K562 (cell line): ENCODE measurements at regions not wholly inside any gene's neighbourhood (a gene's known extent, or its start where the extent isn't known, plus 50 kb on each side); places are given as distances from the start of the nearest gene placed in this dataset.

Experiments
- ATAC-seq: fragments of 200-7000 bp; cut with Tn5 transposase; 3 replicates; pipeline ENCODE4 v1.9.1; 2020; ENCODE audit warnings: moderate library complexity
- BruUV-seq: library from RNA; stranded (reverse); fragments of 400-500 nt; replicated peaks from 2 replicates; lab custom pipeline; 2021; lab: Mats Ljungman, UMichigan
- CTCF ChIA-PET: fragments of 300-600 bp; formaldehyde crosslinking; extraction: SDS; loops from one replicate; lab custom pipeline; 2021; ENCODE audit warnings: low intra/inter-chr PET ratio; lab: Yijun Ruan, JAX
- POLR2A ChIA-PET: fragments of 300-600, 350-650 bp; sonication (Branson Sonifier 250); formaldehyde crosslinking; extraction: SDS; loops from one replicate; lab custom pipeline; 2021; ENCODE audit warnings: antibody characterized with exemption, inconsistent platforms; lab: Yijun Ruan, JAX
- DNase-seq, 4 experiments: peaks; one replicate each; pipeline versions ENCODE4 v3.0.0 to v3.0.0-alpha.2; 2011 to 2018; ENCODE audit warnings: low spot score in 3 of 4, mixed read lengths in 3 of 4; ENCODE audit errors: extremely low read depth in 1 of 4
- FAIRE-seq: peaks from 2 replicates; lab custom pipeline; 2011; peaks lifted over from hg19 to GRCh38; lab: Jason Lieb, UNC
- H2AFZ ChIP-seq: 2 replicates; pipeline ENCODE4 v1.6.0; 2011; ENCODE audit warnings: low read depth, low read length, control low read depth, inconsistent platforms
- H3K27ac ChIP-seq: fragments of 200-600 bp; 3 replicates; pipeline ENCODE4 v1.8.0; 2011; ENCODE audit warnings: low read depth, mild to moderate bottlenecking, control low read depth, inconsistent platforms, low read length, moderate library complexity, mixed read lengths; ENCODE audit errors: extremely low read depth
- H3K27me3 ChIP-seq, 2 experiments: fragments of 300-600 bp in 1 of 2; 2 replicates in 1 of 2; 3 replicates in 1 of 2; pipeline versions ENCODE4 v1.6.0 to v1.8.0; 2011; ENCODE audit warnings: inconsistent platforms in 2 of 2, low read length in 2 of 2, mild to moderate bottlenecking in 1 of 2, mixed read lengths in 1 of 2, moderate library complexity in 1 of 2; ENCODE audit not compliant: control insufficient read depth in 2 of 2, insufficient read depth in 2 of 2
- H3K36me3 ChIP-seq: fragments of 300-600 bp; 3 replicates; pipeline ENCODE4 v1.8.0; 2011; ENCODE audit warnings: mild to moderate bottlenecking, low read length, inconsistent platforms; ENCODE audit not compliant: control insufficient read depth, insufficient read depth
- H3K4me1 ChIP-seq, 2 experiments: fragments of 200-600 bp in 1 of 2; replicated peaks in 1 of 2; 2 replicates in 1 of 2; 3 replicates in 1 of 2; pipeline versions ENCODE4 v1.5.1 to v1.8.0; 2011; ENCODE audit warnings: inconsistent platforms in 2 of 2, low read length in 2 of 2, mild to moderate bottlenecking in 1 of 2, mixed read lengths in 1 of 2, moderate library complexity in 1 of 2; ENCODE audit not compliant: control insufficient read depth in 2 of 2, insufficient read depth in 2 of 2
- H3K4me2 ChIP-seq: 2 replicates; pipeline ENCODE4 v1.6.1; 2011; ENCODE audit warnings: low read length, control low read depth, inconsistent platforms, mixed read lengths; ENCODE audit not compliant: insufficient read depth
- H3K4me3 ChIP-seq: fragments of 200-600 bp; sonication (generic), shearing (Covaris generic); 2 replicates; pipeline ENCODE4 v1.5.1; 2016; ENCODE audit warnings: control low read depth, inconsistent platforms
- H3K79me2 ChIP-seq: fragments of 200-600 bp; 3 replicates; pipeline ENCODE4 v1.8.0; 2011; ENCODE audit warnings: low read length, inconsistent platforms; ENCODE audit not compliant: control insufficient read depth, insufficient read depth
- H3K9ac ChIP-seq, 2 experiments: 2 replicates each; pipeline versions ENCODE4 v1.6.0 to v1.6.1; 2011; ENCODE audit warnings: low read depth in 2 of 2, low read length in 2 of 2, control low read depth in 1 of 2, inconsistent platforms in 1 of 2, mild to moderate bottlenecking in 1 of 2, mixed read lengths in 1 of 2; ENCODE audit not compliant: insufficient read depth in 1 of 2
- H3K9me1 ChIP-seq: one replicate; pipeline ENCODE4 v1.6.0; 2011; ENCODE audit warnings: inconsistent platforms, mild to moderate bottlenecking, low read length, moderate library complexity; ENCODE audit not compliant: control insufficient read depth, insufficient read depth
- H3K9me3 ChIP-seq: replicated peaks from 2 replicates; pipeline ENCODE4 v1.5.1; 2011; ENCODE audit warnings: low read depth, low read length, inconsistent platforms; ENCODE audit not compliant: control insufficient read depth, insufficient read depth
- H4K20me1 ChIP-seq: replicated peaks from 2 replicates; pipeline ENCODE4 v1.6.1; 2011; ENCODE audit warnings: low read length, inconsistent platforms, mixed read lengths; ENCODE audit not compliant: control insufficient read depth, insufficient read depth
- JUND ChIP-seq, 2 experiments: IDR thresholded peaks; 2 replicates in 1 of 2; 3 replicates in 1 of 2; pipeline ENCODE4 v1.6.1; 2011; ENCODE audit warnings: borderline replicate concordance in 2 of 2, low read depth in 2 of 2, low read length in 2 of 2, improper control_type of control experiment in 1 of 2, missing biosample characterization in 1 of 2, missing genetic modification characterization in 1 of 2, missing genetic modification reagents in 1 of 2
- MYC ChIP-seq, 2 experiments: fragments of 250-450 bp in 1 of 2; sonication (Bioruptor Pico) in 1 of 2; IDR thresholded peaks; 2 replicates each; pipeline versions ENCODE4 v1.5.1 to v1.6.1; 2012 to 2021; ENCODE audit warnings: low read depth in 2 of 2, borderline replicate concordance in 1 of 2, improper control_type of control experiment in 1 of 2, low read length in 1 of 2, mild to moderate bottlenecking in 1 of 2, moderate library complexity in 1 of 2
- NBN ChIP-seq: fragments of 450-650 bp; IDR thresholded peaks from 2 replicates; pipeline ENCODE4 v1.6.1; 2016; ENCODE audit warnings: low read depth, mild to moderate bottlenecking
- NR2C2 ChIP-seq, 2 experiments: fragments of 200-800 bp in 1 of 2; sonication (Bioruptor generic) in 1 of 2; sonication (generic) in 1 of 2; formaldehyde crosslinking in 1 of 2; IDR thresholded peaks; 2 replicates each; pipeline versions ENCODE4 v1.6.1 to v1.8.0; 2016 to 2022; ENCODE audit warnings: mild to moderate bottlenecking in 1 of 2, missing compliant biosample characterization in 1 of 2, missing genetic modification characterization in 1 of 2, missing genetic modification reagents in 1 of 2
- SOX6 ChIP-seq: fragments of 450-650 bp; IDR thresholded peaks from 2 replicates; pipeline ENCODE4 v1.6.1; 2014; ENCODE audit warnings: mild to moderate bottlenecking
- TAF9B ChIP-seq: fragments of 450-650 bp; IDR thresholded peaks from 2 replicates; pipeline ENCODE4 v1.6.1; 2018; ENCODE audit warnings: mild to moderate bottlenecking; ENCODE audit not compliant: partially characterized antibody
- ZFP30 ChIP-seq: fragments of 250-450 bp; sonication (Bioruptor Pico); IDR thresholded peaks from 2 replicates; pipeline ENCODE4 v1.8.0; 2022; ENCODE audit warnings: moderate library complexity, mild to moderate bottlenecking, inconsistent platforms, borderline replicate concordance
- ZNF140 ChIP-seq: fragments of 250-450 bp; sonication (Bioruptor Pico); IDR thresholded peaks from 2 replicates; pipeline ENCODE4 v1.8.0; 2021; ENCODE audit warnings: moderate library complexity, mild to moderate bottlenecking, inconsistent platforms
- ZNF583 ChIP-seq: fragments of 250-450 bp; sonication (Bioruptor Pico); IDR thresholded peaks from 2 replicates; pipeline ENCODE4 v1.4.0; 2020
- ZNF764 ChIP-seq: fragments of 250-450 bp; sonication (Bioruptor Pico); IDR thresholded peaks from 2 replicates; pipeline ENCODE4 v1.4.0; 2020; ENCODE audit warnings: low read depth, mild to moderate bottlenecking, moderate library complexity
- in situ Hi-C: fragments of 300-500 bp; cut with MboI; formaldehyde crosslinking; loops from 4 replicates; pipeline ENCODE4 v1.15.0; 2018; ENCODE audit warnings: inconsistent platforms, mixed read lengths
- intact Hi-C: fragments of 100-400 bp; cut with micrococcal nuclease; formaldehyde crosslinking; loops from 2 replicates; pipeline ENCODE4 v1.14.2; 2022
- TF ChIP-seq, protein P1 (sequence below): fragments of 450-650 bp; IDR thresholded peaks from 2 replicates; pipeline ENCODE4 v1.6.1; 2016; ENCODE audit warnings: low read depth

- Histone ChIP-seq H3K4me2 (no peak overlapping the region), H3K79me2 (no peaks in the 10 kb centered on the region), H3K36me3 (no peaks in the 10 kb centered on the region), H3K9ac (no peak overlapping the region), H3K4me1 (no peaks in the 10 kb centered on the region), H3K9me3 (no peaks in the 10 kb centered on the region), H2AFZ (no peak overlapping the region), H3K27ac (no peak overlapping the region), H3K9me1 (no peaks in the 10 kb centered on the region), H3K27me3 (no peaks in the 10 kb centered on the region), H3K4me3 (no peak overlapping the region), H4K20me1 (no peaks in the 10 kb centered on the region)
- ATAC-seq (no peak), DNase-seq (no peak), FAIRE-seq (no peak)
- ChIA-PET POLR2A (no interaction called here), CTCF (no interaction called here)
- BruUV-seq: no TSS peak
- in situ Hi-C loops: no loop called here
- intact Hi-C loops: no loop called here
- TF ChIP-seq, protein P1, sequence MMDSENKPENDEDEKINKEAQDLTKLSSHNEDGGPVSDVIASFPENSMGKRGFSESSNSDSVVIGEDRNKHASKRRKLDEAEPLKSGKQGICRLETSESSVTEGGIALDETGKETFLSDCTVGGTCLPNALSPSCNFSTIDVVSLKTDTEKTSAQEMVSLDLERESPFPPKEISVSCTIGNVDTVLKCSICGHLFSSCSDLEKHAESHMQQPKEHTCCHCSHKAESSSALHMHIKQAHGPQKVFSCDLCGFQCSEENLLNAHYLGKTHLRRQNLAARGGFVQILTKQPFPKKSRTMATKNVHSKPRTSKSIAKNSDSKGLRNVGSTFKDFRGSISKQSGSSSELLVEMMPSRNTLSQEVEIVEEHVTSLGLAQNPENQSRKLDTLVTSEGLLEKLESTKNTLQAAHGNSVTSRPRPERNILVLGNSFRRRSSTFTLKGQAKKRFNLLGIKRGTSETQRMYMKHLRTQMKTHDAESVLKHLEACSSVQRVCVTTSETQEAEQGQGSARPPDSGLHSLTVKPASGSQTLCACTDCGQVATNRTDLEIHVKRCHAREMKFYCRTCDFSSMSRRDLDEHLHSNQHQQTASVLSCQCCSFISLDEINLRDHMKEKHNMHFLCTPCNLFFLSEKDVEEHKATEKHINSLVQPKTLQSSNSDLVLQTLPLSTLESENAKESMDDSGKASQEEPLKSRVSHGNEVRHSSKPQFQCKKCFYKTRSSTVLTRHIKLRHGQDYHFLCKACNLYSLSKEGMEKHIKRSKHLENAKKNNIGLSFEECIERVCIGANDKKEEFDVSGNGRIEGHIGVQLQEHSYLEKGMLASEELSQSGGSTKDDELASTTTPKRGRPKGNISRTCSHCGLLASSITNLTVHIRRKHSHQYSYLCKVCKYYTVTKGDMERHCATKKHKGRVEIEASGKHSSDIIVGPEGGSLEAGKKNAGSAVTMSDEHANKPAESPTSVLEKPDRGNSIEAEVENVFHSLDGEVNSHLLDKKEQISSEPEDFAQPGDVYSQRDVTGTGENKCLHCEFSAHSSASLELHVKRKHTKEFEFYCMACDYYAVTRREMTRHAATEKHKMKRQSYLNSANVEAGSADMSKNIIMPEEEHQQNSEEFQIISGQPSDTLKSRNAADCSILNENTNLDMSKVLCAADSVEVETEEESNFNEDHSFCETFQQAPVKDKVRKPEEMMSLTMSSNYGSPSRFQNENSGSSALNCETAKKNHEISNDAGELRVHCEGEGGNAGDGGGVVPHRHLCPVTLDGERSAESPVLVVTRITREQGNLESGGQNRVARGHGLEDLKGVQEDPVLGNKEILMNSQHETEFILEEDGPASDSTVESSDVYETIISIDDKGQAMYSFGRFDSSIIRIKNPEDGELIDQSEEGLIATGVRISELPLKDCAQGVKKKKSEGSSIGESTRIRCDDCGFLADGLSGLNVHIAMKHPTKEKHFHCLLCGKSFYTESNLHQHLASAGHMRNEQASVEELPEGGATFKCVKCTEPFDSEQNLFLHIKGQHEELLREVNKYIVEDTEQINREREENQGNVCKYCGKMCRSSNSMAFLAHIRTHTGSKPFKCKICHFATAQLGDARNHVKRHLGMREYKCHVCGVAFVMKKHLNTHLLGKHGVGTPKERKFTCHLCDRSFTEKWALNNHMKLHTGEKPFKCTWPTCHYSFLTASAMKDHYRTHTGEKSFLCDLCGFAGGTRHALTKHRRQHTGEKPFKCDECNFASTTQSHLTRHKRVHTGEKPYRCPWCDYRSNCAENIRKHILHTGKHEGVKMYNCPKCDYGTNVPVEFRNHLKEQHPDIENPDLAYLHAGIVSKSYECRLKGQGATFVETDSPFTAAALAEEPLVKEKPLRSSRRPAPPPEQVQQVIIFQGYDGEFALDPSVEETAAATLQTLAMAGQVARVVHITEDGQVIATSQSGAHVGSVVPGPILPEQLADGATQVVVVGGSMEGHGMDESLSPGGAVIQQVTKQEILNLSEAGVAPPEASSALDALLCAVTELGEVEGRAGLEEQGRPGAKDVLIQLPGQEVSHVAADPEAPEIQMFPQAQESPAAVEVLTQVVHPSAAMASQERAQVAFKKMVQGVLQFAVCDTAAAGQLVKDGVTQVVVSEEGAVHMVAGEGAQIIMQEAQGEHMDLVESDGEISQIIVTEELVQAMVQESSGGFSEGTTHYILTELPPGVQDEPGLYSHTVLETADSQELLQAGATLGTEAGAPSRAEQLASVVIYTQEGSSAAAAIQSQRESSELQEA: no peak
- TF ChIP-seq NBN (no peak), ZNF140 (CRISPR knock-in tag) (no peak), ZFP30 (CRISPR knock-in tag) (no peak), TAF9B (no peak), ZNF764 (CRISPR knock-in tag) (no peak), ZNF583 (CRISPR knock-in tag) (no peak), SOX6 (no peak), MYC (IDR thresholded peaks at IDR 0.05; ENCODE audit: low read depth, low read length) (no peak), MYC (CRISPR knock-in tag; IDR thresholded peaks at IDR 0.05; ENCODE audit: borderline replicate concordance, low read depth) (no peak), NR2C2 (CRISPR knock-in tag; IDR thresholded peaks at IDR 0.05) (no peak), NR2C2 (tag; IDR thresholded peaks at IDR 0.05) (no peak), JUND (IDR thresholded peaks at IDR 0.05; ENCODE audit: borderline replicate concordance, low read depth, low read length) (no peak), JUND (tag; IDR thresholded peaks at IDR 0.05; ENCODE audit: borderline replicate concordance, low read depth, low read length) (no peak)
These were observed 137.5 kb downstream of the SLITRK6 start for GRCh38 chr13:85661675-85662074.
